ENCODE measurements at regions not wholly inside any gene's neighbourhood (a gene's known extent, or its start where the extent isn't known, plus 50 kb on each side); places are given as distances from the start of the nearest gene placed in this dataset.

- no peak for DNase-seq
- Histone ChIP-seq H3K36me3 (ENCODE audit: low read depth) (no peaks in the 10 kb centered on the region), H3K9me3 (no peaks in the 10 kb centered on the region), H3K4me1 (ENCODE audit: low read depth) (no peaks in the 10 kb centered on the region), H3K4me3 (no peak overlapping the region)
- TF ChIP-seq CTCF (IDR thresholded peaks at IDR 0.05): no peak
- intact Hi-C loops (cut with DNase I, micrococcal nuclease): no loop called here
- no peak for ATAC-seq
Measured at GRCh38 chr12:77251799-77252198, 186.4 kb upstream of the E2F7 start.

GRCh38 chr12:77249892-77250291 lies 184.5 kb upstream of the E2F7 start:
- Histone ChIP-seq H3K9me3 (no peaks in the 10 kb centered on the region), H3K4me3 (no peak overlapping the region), H3K36me3 (ENCODE audit: low read depth) (no peaks in the 10 kb centered on the region), H3K4me1 (ENCODE audit: low read depth) (no peaks in the 10 kb centered on the region)
- intact Hi-C loops (cut with DNase I, micrococcal nuclease): no loop called here
- DNase-seq: no peak
- TF ChIP-seq CTCF (IDR thresholded peaks at IDR 0.05): no peak
- no peak for ATAC-seq

- ATAC-seq: no peak
Measured at GRCh38 chr12:77248036-77248435, 182.7 kb upstream of the E2F7 start.

GRCh38 chr12:77247542-77247941 lies 182.2 kb upstream of the E2F7 start:
- ATAC-seq: no peak
- Histone ChIP-seq H3K36me3 (ENCODE audit: low read depth) (no peaks in the 10 kb centered on the region), H3K9me3 (no peaks in the 10 kb centered on the region), H3K4me3 (no peak overlapping the region), H3K4me1 (ENCODE audit: low read depth) (no peaks in the 10 kb centered on the region)
- no peak for TF ChIP-seq CTCF (IDR thresholded peaks at IDR 0.05)
- no peak for DNase-seq
- intact Hi-C loops (cut with DNase I, micrococcal nuclease): no loop called here

More at GRCh38 chr12:77248036-77248435, 182.7 kb upstream of the E2F7 start:
- H3K9me3 ChIP-seq: no peaks in the 10 kb centered on the region
- no peaks in the 10 kb centered on the region for H3K36me3 ChIP-seq (ENCODE audit: low read depth)
- no peak for TF ChIP-seq CTCF (IDR thresholded peaks at IDR 0.05)
- no peak overlapping the region for H3K4me3 ChIP-seq
- DNase-seq: no peak
- no peaks in the 10 kb centered on the region for H3K4me1 ChIP-seq (ENCODE audit: low read depth)
- intact Hi-C loops (cut with DNase I, micrococcal nuclease): no loop called here

- ATAC-seq: peak; percentile 95
- Histone ChIP-seq H3K4me3 (no peak overlapping the region), H3K4me1 (ENCODE audit: low read depth) (no peaks in the 10 kb centered on the region), H3K9me3 (no peaks in the 10 kb centered on the region), H3K36me3 (ENCODE audit: low read depth) (no peaks in the 10 kb centered on the region)
- no peak for TF ChIP-seq CTCF (IDR thresholded peaks at IDR 0.05)
- intact Hi-C loops (cut with DNase I, micrococcal nuclease): no loop called here
- no peak for DNase-seq
Measured at GRCh38 chr12:77243345-77243744, 178.0 kb upstream of the E2F7 start.

DNA sequence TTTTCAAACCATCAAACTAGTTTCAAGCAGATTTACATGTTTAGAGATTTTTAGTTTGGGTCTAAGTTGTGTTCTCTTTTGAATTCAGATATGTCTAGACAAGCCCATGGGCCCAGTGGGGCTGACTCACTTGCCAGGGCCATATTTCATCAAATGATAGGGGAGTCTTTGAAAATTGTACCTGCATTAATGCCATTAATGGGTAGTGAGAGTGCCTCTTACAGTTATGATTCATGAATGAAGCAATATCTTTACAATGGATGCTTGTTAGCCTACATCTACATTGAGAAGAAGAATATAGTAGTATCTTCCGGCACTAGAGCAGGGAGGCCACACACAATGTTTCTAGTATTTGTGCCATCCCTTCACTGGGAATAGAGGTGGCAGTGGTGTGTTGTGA lies 174.2 kb upstream of the E2F7 start:
- DNase-seq (no peak), ATAC-seq (no peak)
- intact Hi-C loops (cut with DNase I, micrococcal nuclease): no loop called here
- no peak for TF ChIP-seq CTCF (IDR thresholded peaks at IDR 0.05)
- H3K36me3 ChIP-seq (ENCODE audit: low read depth): no peaks in the 10 kb centered on the region
- H3K9me3 ChIP-seq: no peaks in the 10 kb centered on the region
- peaks cover 4% of the 10 kb centered on the region for H3K4me1 ChIP-seq (ENCODE audit: low read depth)
- H3K4me3 ChIP-seq: no peak overlapping the region

Measured in mucosa of descending colon (tissue), 3 donors.